ENCODE measurements at regions not wholly inside any gene's neighbourhood (a gene's known extent, or its start where the extent isn't known, plus 50 kb on each side); places are given as distances from the start of the nearest gene placed in this dataset.

- TF ChIP-seq CTCF (IDR thresholded peaks at IDR 0.05 in 4 of 5, conservative IDR thresholded peaks at IDR 0.05 in 1 of 5), result no peak
- TF ChIP-seq POLR2A (IDR thresholded peaks at IDR 0.05), result no peak
Measured at GRCh38 chr18:55642191-55642590, 54.2 kb upstream of the TCF4 start.

Data from gastrocnemius medialis (tissue), 4 donors.